Loucy (cell line): ENCODE measurements at regions not wholly inside any gene's neighbourhood (a gene's known extent, or its start where the extent isn't known, plus 50 kb on each side); places are given as distances from the start of the nearest gene placed in this dataset.
A peak's percentile ranks its signal among the peaks of the same experiment; 100 is the strongest.

Experiments used
- CTCF ChIP-seq: fragments of 200-600 bp; sonication (generic); conservative IDR thresholded peaks from 2 replicates; pipeline ENCODE4 v1.5.1; 2014; ENCODE audit warnings: mild to moderate bottlenecking, antibody characterized with exemption, low read length
- EZH2phosphoT487 ChIP-seq: fragments of 200-600 bp; IDR thresholded peaks from 2 replicates; pipeline ENCODE4 v1.6.1; 2018; ENCODE audit warnings: antibody characterized with exemption, mild to moderate bottlenecking, moderate library complexity, borderline replicate concordance

- TF ChIP-seq CTCF (peak; percentile 29; the same call in 1 of the 2 replicates), EZH2phosphoT487 (no peak)
These were observed 163.4 kb upstream of the NCAM1 start for GRCh38 chr11:112797648-112798293.
